Stimulated activated naive B cell treated with anti-CD40 and anti-IgM and Interleukin-4, amounts not matched to agents 10 μg/mL and 1 μg/mL and 100 μg/mL, for 72 hours (primary cell): ENCODE measurements at regions not wholly inside any gene's neighbourhood (a gene's known extent, or its start where the extent isn't known, plus 50 kb on each side); places are given as distances from the start of the nearest gene placed in this dataset.

Experiments
- ATAC-seq, 2 donors: fragments of 150-1000 bp; cut with Tn5 transposase; replicated peaks; 2 replicates each; pipeline ENCODE4 v1.10.0; 2021; ENCODE audit warnings: moderate library complexity in 1 of 2
- DNase-seq: peaks from one replicate; pipeline ENCODE4 v3.0.0; 2021
- H3K27ac Mint-ChIP-seq: one replicate; pipeline ENCODE4 v1.8.0; 2022; ENCODE audit warnings: mild to moderate bottlenecking, mixed read lengths
- H3K27me3 Mint-ChIP-seq, 2 donors: one replicate each; pipeline ENCODE4 v1.8.0; 2022; ENCODE audit warnings: mixed read lengths in 2 of 2
- H3K36me3 Mint-ChIP-seq, 2 donors: one replicate each; pipeline ENCODE4 v1.8.0; 2022; ENCODE audit warnings: mixed read lengths in 2 of 2, mild to moderate bottlenecking in 1 of 2
- H3K4me1 Mint-ChIP-seq, 2 donors: one replicate each; pipeline ENCODE4 v1.8.0; 2022; ENCODE audit warnings: mixed read lengths in 2 of 2, mild to moderate bottlenecking in 1 of 2
- H3K4me3 Mint-ChIP-seq, 2 donors: one replicate each; pipeline ENCODE4 v1.8.0; 2022; ENCODE audit warnings: mild to moderate bottlenecking in 2 of 2, mixed read lengths in 2 of 2, moderate library complexity in 1 of 2
- H3K9me3 Mint-ChIP-seq, 2 donors: one replicate each; pipeline ENCODE4 v1.8.0; 2022; ENCODE audit warnings: mixed read lengths in 2 of 2, mild to moderate bottlenecking in 1 of 2

- H3K9me3 Mint-ChIP-seq = no peaks in the 10 kb centered on the region
- DNase-seq (no peak), ATAC-seq (peak in 1 of 2 donors; percentile 21)
- no peaks in the 10 kb centered on the region for H3K27me3 Mint-ChIP-seq
- H3K4me3 Mint-ChIP-seq = no peak overlapping the region
- no peak overlapping the region for H3K27ac Mint-ChIP-seq
- H3K36me3 Mint-ChIP-seq = peaks cover 5 to 11% of the 10 kb centered on the region in 2 donors
- H3K4me1 Mint-ChIP-seq = peaks cover 9 to 14% of the 10 kb centered on the region in 2 donors
These were observed 91.4 kb downstream of the FAM217A start for GRCh38 chr6:3987576-3987975.

DNA sequence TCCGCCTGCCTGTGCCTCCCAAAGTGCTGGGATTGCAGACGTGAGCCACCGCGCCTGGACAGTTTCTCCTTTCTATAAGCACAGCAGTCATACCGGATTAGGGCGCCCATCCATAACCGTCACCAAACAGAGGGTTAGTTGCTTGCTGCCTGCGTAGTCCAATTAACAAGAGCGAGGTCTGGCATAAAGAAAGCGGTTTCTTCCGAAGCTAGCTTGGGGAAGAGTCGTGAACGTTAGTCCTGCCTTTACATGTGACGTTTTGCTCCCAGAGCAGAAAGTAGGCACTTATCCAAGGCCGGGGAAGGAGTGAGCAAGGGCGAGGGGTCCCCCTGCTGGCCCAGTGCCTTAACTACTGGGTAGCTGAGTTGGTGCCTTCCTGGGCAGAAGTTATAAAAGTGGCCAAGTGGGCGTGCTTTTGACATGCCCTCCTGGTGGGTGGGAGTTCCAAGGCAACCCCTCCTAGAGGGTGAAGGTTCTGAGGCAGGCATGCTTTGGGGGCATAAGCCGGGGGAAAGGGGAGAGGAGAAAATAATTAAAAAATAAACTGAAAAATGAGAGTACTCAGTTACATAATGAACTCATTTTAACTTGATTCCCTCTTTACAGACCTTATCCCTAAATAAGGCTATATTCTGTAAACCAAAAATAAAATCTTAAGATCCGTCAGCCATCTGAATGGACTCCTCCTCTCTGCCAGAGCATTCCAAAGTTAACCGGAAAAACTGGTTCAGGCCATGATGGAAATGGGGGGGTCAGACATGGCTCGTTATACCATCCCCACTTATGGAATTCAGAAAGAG is 88.0 kb downstream of the FAM217A start:
- H3K27ac Mint-ChIP-seq = no peak overlapping the region
- no peaks in the 10 kb centered on the region for H3K9me3 Mint-ChIP-seq
- H3K4me3 Mint-ChIP-seq = peak overlapping the region; percentile 52 to 71
- H3K36me3 Mint-ChIP-seq = peaks cover 0 to 6% of the 10 kb centered on the region in 2 donors
- ATAC-seq (peak; percentile 87 to 95), DNase-seq (peak; percentile 53)
- H3K4me1 Mint-ChIP-seq = peaks cover 9 to 14% of the 10 kb centered on the region in 2 donors
- H3K27me3 Mint-ChIP-seq = no peaks in the 10 kb centered on the region

DNA sequence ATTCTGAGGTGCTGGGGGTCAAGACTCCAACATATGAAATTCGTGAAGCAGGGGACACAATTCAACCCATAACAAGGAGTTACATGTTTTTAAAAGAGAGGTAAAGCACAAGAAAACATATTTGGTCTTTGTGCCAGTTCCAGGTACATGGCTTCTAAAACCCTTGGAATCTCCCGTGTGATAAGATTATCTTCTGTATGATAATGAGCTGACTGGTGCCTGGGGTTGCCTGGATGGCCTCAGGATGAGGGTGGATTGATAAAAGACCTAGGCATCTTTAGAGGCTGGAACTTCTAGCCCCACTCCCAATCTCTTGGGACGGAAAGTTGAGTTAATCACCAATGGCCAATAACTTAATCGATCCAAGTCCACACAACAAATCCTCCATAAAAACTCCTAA is 87.0 kb downstream of the FAM217A start:
- ATAC-seq = no peak
- Mint-ChIP-seq H3K36me3 (peaks cover 0 to 6% of the 10 kb centered on the region in 2 donors), H3K27ac (no peak overlapping the region), H3K4me1 (peaks cover 9 to 12% of the 10 kb centered on the region in 2 donors), H3K9me3 (no peaks in the 10 kb centered on the region), H3K27me3 (no peaks in the 10 kb centered on the region), H3K4me3 (no peak overlapping the region)
- DNase-seq = no peak

DNA sequence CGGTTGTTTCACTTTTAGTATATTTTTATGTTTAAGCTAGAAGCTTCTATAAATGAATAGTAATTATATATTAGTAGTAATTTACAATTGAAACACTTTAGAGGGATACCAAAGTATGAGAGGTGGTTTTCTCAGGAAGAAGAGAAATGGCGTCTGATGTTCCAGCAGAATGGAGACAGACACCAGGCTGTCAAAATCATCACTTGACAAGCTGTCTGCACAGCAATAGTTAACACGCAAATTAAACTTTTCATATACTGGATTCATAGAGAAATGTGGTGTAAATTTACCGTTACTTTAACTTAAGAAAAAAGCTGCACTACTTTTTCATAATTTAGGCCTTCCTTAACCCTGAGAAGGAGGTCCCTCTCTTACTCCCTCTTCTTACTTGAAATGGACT is 82.6 kb downstream of the FAM217A start:
- Mint-ChIP-seq H3K9me3 (no peaks in the 10 kb centered on the region), H3K27me3 (no peaks in the 10 kb centered on the region), H3K36me3 (no peaks in the 10 kb centered on the region), H3K4me1 (no peaks in the 10 kb centered on the region), H3K27ac (no peak overlapping the region), H3K4me3 (no peak overlapping the region)
- no peak for ATAC-seq
- no peak for DNase-seq

- no peak for ATAC-seq
- DNase-seq = no peak
- H3K9me3 Mint-ChIP-seq = no peaks in the 10 kb centered on the region
- no peaks in the 10 kb centered on the region for H3K4me1 Mint-ChIP-seq
- H3K27me3 Mint-ChIP-seq = no peaks in the 10 kb centered on the region
- peaks cover 0 to 1% of the 10 kb centered on the region in 2 donors for H3K36me3 Mint-ChIP-seq
- H3K27ac Mint-ChIP-seq = no peak overlapping the region
- no peak overlapping the region for H3K4me3 Mint-ChIP-seq
These were observed 81.7 kb downstream of the FAM217A start for GRCh38 chr6:3997177-3997770.

GRCh38 chr6:3999800-4000661 is 78.9 kb downstream of the FAM217A start:
- no peaks in the 10 kb centered on the region for H3K9me3 Mint-ChIP-seq
- peaks cover 0 to 4% of the 10 kb centered on the region in 2 donors for H3K36me3 Mint-ChIP-seq
- H3K4me1 Mint-ChIP-seq = peaks cover 5 to 11% of the 10 kb centered on the region in 2 donors
- no peak overlapping the region for H3K27ac Mint-ChIP-seq
- H3K4me3 Mint-ChIP-seq = no peak overlapping the region
- ATAC-seq = no peak
- no peaks in the 10 kb centered on the region for H3K27me3 Mint-ChIP-seq
- no peak for DNase-seq

DNA sequence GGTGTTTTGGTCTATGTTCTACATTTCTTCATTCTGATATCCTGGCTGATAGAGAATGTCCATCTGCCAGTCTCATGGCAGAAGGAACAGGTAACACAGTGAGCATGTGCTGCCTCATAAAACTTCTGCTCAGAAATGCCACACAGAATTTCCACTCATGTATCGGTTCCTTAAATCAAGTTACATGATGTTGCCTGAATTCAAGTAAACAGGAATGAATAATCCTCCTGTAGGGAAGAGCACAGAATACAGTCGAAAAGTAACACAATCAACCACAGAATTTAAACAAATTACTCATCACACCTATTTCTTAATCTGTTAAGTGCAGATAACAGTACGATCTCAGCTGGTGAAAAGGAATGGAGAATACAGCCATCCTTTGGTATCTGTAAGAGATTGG is 74.7 kb downstream of the FAM217A start:
- peaks cover 0 to 4% of the 10 kb centered on the region in 2 donors for H3K36me3 Mint-ChIP-seq
- DNase-seq = no peak
- ATAC-seq = peak; percentile 75 to 85
- H3K4me3 Mint-ChIP-seq = no peak overlapping the region
- peaks cover 7 to 11% of the 10 kb centered on the region in 2 donors for H3K4me1 Mint-ChIP-seq
- H3K27me3 Mint-ChIP-seq = no peaks in the 10 kb centered on the region
- H3K27ac Mint-ChIP-seq = no peak overlapping the region
- H3K9me3 Mint-ChIP-seq = no peaks in the 10 kb centered on the region

- H3K27me3 Mint-ChIP-seq = no peaks in the 10 kb centered on the region
- DNase-seq (no peak), ATAC-seq (peak in 1 of 2 donors; percentile 41)
- peaks cover 13 to 23% of the 10 kb centered on the region in 2 donors for H3K36me3 Mint-ChIP-seq
- H3K4me1 Mint-ChIP-seq = peaks cover 24 to 35% of the 10 kb centered on the region in 2 donors
- H3K27ac Mint-ChIP-seq = no peak overlapping the region
- no peak overlapping the region for H3K4me3 Mint-ChIP-seq
- no peaks in the 10 kb centered on the region for H3K9me3 Mint-ChIP-seq
These were observed 70.5 kb downstream of the FAM217A start for GRCh38 chr6:4008324-4009047.

DNA sequence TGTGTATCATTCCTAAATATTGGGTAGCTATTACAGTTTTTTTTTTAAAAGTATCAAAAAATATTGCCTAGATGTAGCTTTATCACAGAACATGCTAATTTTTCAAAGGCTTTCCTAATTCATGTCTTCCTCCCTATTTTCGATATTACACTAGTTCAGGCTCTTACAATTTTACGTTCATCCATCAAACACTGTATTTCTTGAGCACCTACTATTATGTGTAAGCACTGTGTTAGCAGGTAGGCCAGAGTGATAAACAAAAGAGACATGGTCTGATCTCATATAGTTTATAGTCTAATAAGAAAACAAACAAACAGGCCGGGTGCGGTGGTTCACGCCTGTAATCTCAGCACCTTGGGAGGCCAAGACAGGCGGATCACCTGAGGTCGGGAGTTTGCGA is 69.5 kb downstream of the FAM217A start:
- Mint-ChIP-seq H3K36me3 (peaks cover 10 to 30% of the 10 kb centered on the region in 2 donors), H3K9me3 (no peaks in the 10 kb centered on the region), H3K27ac (no peak overlapping the region), H3K4me1 (peaks cover 20 to 32% of the 10 kb centered on the region in 2 donors), H3K27me3 (no peaks in the 10 kb centered on the region), H3K4me3 (no peak overlapping the region)
- DNase-seq (no peak), ATAC-seq (no peak)

- DNase-seq = no peak
- Mint-ChIP-seq H3K4me3 (no peak overlapping the region), H3K36me3 (peaks cover 10 to 34% of the 10 kb centered on the region in 2 donors), H3K4me1 (peaks cover 22 to 38% of the 10 kb centered on the region in 2 donors), H3K9me3 (no peaks in the 10 kb centered on the region), H3K27ac (no peak overlapping the region), H3K27me3 (no peaks in the 10 kb centered on the region)
- ATAC-seq = no peak
These were observed 68.9 kb downstream of the FAM217A start for GRCh38 chr6:4010048-4010447.

GRCh38 chr6:4010689-4011090 is 68.2 kb downstream of the FAM217A start:
- H3K9me3 Mint-ChIP-seq = no peaks in the 10 kb centered on the region
- peaks cover 23 to 44% of the 10 kb centered on the region in 2 donors for H3K4me1 Mint-ChIP-seq
- DNase-seq (no peak), ATAC-seq (peak in 1 of 2 donors; percentile 58)
- peak overlapping the region in 1 of 2 donors; percentile 1 for H3K4me3 Mint-ChIP-seq
- H3K36me3 Mint-ChIP-seq = peaks cover 10 to 39% of the 10 kb centered on the region in 2 donors
- peak overlapping the region; percentile 14 for H3K27ac Mint-ChIP-seq
- H3K27me3 Mint-ChIP-seq = no peaks in the 10 kb centered on the region

DNA sequence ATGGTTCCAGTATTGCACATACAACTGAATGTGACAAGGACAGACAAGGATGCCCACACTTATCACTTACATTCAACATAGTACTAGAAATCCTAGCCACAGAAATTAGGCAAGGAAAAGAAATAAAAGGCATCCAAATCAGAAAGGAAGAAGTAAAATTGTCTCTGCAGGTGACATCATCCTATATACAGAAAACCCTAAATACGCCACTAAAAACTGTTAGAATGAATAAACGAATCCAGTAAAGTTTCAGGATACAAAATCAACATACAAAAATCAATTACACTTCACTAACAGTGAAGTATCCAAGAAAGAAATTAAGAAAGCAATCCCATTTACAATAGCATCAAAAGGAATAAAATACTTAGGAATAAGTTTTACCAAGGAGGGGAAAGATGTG is 66.1 kb downstream of the FAM217A start:
- DNase-seq = no peak
- peaks cover 12 to 46% of the 10 kb centered on the region in 2 donors for H3K36me3 Mint-ChIP-seq
- H3K4me3 Mint-ChIP-seq = no peak overlapping the region
- ATAC-seq = no peak
- no peaks in the 10 kb centered on the region for H3K27me3 Mint-ChIP-seq
- H3K27ac Mint-ChIP-seq = no peak overlapping the region
- H3K9me3 Mint-ChIP-seq = no peaks in the 10 kb centered on the region
- peaks cover 31 to 57% of the 10 kb centered on the region in 2 donors for H3K4me1 Mint-ChIP-seq

DNA sequence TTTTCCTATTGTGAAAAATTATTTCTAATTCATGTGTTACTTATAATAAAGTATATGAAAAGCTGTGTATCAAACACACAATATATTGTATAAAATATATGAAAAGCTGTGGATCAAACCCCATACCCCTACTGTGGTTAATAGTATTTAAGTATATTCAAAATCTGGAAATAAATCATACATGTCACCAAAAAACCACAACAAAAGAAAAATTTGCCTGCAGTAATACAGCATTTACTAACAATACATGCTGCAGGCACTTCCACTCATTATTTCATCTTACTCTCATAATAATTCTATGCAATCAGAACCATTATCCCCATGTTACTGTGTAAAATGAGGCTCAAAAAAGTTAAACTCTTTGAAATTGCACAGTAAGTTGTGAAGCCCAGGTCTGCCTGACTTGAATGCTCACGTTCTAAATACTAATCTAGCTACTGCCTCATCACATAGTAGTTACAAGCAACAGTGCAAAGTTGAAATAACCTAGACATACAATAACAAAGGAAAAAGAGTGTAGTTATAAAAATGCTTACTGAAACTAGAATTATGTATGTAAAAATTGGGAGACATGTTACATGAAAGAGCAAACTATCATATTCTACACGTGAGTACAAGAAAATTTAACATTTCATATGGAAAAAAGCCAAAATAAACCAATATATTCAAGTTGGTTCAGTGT is 61.7 kb downstream of the FAM217A start:
- H3K4me1 Mint-ChIP-seq = peaks cover 30 to 62% of the 10 kb centered on the region in 2 donors
- no peak for DNase-seq
- H3K9me3 Mint-ChIP-seq = peaks cover 0 to 3% of the 10 kb centered on the region in 2 donors
- H3K4me3 Mint-ChIP-seq = peak overlapping the region; percentile 95 to 97
- no peak for ATAC-seq
- peaks cover 16 to 43% of the 10 kb centered on the region in 2 donors for H3K36me3 Mint-ChIP-seq
- no peaks in the 10 kb centered on the region for H3K27me3 Mint-ChIP-seq
- peak overlapping the region; percentile 25 for H3K27ac Mint-ChIP-seq
